Fibroblast of peridontal ligament (primary cell): ENCODE measurements at regions not wholly inside any gene's neighbourhood (a gene's known extent, or its start where the extent isn't known, plus 50 kb on each side); places are given as distances from the start of the nearest gene placed in this dataset.
"Not testable (repeated sequence)": the region's sequence is repeated elsewhere in the genome, so short reads cannot be mapped to it uniquely, and the experiment has no call there.

ENCODE experiments used
- DNase-seq: peaks from one replicate; pipeline ENCODE4 v3.0.0-alpha.2; 2010; ENCODE audit errors: extremely low read depth

DNA sequence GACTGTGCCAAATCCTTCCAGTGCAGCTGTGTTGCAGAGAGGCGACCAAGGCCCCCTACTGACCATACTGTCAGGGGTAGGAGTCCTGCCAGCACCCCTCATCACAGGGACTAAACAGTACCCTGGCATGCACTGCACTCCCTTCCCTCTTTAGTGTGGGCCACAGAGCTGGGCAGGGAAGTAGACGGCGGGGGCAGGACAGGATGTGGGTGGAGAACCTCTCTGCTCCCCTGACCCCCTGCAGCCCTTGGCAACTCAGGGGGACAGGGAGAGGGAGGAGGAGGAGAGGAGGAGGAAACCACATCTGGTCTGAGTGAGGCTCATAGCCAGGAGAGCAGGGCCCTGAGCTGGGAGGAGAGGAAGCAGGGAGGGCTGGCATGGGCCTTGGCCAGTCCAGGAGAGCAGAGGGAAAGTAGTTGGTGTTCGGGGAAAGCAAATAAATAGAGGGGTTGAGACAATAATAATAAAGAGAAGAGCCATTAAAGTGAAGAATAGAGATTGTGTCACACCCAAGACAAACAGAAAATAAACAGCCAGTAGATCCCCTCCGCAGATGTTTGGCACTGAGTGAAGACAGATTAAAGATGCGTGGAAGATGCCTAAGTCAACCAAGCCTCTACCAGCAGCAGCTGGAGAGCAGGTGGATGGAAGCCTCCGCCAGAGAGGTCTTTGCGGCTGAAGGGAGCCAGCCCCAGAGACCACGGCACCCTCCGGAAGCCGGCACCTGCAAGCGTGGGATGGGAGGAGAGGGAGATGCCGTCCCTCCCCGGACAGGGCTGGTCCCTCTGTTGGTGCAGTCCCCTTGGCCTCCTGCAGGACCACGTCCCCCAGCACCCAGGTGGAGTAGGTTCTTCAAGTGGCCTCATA, 61.5 kb downstream of the RPUSD4 start:
- no peak for DNase-seq

DNA sequence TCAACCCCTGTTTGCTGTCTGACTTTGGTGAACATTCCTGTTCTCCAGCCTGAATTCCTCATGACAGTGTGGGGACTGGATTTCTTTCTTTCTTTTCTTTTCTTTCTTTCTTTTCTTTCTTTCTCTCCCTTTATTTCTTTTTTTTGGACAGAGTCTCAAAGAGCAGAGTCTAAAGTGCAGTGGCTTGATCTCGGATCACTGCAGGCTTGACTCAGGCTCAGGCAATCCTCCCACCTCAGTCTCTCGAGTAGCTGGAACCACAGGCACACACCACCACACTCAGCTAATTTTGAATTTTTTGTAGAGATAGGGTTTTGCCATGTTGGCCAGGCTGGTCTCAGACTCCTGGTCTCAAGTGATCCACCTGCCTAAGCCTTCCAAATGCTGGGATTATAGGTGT, 63.1 kb downstream of the RPUSD4 start:
- DNase-seq: no peak

DNA sequence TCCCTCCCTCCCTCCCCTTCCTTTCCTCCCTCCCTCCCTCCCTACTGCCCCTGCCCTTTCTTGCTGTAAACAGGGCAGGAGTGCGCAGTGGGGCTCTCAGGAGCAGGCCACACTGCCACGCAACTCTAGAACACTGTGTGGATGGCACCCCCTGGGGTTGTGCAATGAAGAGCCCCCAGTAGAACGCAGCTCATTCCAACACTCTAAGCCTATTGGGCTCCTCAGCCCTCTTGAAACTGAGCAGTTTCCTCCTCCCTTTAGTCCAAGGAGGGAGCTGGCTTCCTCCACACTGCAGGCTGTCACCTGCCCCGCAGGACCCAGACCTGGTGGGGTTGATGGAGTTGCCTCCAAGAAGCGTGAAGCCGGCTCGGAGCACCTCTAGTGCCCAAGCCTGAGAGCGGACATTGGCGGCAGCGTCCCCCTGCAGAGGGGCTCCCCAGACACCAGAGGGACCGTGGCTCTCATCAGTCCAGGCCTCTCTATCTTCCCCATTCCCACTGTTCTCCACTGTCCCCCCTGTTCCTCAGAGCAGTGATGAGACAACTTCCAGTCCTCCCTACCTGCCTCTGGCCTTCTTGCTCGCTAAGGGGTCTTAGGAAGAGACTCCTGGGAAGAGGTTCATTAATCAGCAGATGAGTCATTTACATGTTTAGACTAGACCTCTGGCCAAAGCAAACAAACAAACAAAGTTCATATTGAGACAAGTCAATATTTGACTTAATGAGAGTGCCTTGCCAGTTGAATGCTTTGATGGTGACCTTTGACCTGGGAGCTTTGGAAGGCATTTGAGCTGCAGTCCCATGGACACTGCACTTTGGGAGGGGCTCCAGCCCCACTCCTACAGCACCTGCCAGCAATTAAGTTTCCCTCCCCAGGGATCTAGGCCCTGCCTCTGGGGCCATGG, 64.0 kb downstream of the RPUSD4 start:
- no peak for DNase-seq

DNA sequence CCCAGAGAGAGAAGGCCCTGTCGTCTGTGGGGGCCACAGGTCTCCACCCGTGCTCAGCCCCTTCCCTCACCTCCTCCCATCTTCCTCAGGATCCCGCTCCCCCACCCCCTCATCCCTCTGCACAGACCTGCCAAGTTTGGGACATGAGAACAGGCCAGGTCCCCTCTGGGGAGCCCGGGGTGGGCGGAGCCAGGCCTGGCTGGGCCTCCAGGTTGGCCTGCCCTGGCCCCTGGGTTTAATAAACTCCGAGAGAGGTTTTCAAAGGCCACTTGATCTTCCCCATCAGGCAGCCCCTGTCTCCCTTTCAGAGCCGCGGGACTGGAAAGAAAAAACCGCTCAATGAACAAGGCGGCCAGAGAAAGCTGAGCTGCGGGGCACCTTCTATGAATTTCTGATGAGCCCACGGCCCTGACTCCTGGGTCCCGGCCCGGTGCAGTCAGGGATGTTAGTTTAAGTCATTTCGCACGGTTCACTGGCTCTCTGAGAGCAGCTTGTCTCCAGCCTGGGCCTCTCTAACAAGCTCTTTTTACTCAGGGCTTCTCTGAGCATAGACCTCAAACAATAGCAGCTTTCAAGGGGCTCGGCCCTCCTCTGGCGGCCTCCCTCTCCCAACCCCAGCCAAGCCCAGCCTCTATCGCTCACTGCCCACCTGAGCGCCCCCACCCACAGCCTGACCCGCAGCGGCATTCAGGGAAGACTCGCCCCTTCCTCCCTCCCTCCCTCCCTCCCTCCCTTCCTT, 64.8 kb downstream of the RPUSD4 start:
- DNase-seq: no peak

DNA sequence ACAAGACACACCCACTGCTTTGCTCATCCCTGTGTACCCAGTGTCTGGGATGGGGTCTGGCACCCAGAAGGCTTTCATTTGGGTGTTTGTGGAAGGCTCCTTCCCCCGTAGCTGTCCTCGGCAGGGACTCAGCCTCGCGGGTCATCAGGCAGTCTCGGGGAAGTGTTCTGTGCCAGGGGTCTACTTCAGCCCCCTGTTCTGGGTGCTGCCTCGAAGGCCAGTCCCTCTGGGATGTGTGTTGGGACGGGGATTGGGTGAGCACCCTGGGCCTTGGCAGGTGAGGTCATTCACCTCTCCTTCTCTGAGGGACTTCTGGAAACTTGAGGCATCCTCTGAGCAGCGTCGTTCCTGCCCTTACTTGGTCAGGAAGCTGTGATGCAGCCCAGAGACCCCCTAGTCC, 65.5 kb downstream of the RPUSD4 start:
- DNase-seq: no peak

DNA sequence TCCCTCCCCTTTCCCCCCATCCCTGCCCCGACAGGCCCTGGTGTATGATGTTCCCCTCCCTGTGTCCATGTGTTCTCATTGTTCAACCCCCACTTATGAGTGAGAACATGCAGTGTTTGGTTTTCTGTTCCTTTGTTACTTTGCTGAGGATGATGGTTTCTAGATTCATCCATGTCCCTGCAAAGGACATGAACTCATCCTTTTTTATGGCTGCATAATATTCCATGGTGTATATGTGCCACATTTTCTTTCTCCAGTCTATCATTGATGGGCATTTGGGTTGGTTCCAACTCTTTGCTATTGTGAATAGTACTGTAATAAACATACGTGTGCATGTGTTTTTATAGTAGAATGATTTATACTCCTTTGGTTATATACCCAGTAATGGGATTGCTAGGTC, 68.0 kb downstream of the RPUSD4 start:
- not testable (repeated sequence) for DNase-seq

DNA sequence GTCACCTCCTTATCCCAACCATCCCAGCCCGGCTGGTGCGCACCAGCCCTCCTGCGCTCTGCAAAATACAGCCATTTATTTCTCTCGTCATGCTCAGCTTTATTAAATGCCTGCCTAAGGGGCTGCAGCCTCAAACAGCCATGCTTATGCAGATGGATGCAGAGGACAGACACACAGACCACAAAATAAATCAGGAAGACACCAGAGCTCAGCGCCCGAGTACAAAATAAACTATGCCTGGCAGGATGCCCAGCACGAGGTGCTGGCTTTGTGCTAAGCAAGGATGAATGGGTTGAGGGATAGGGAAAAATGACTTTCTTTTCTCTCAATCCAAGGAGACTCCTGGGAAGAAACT, 70.5 kb downstream of the RPUSD4 start:
- DNase-seq: peak; percentile 46

DNA sequence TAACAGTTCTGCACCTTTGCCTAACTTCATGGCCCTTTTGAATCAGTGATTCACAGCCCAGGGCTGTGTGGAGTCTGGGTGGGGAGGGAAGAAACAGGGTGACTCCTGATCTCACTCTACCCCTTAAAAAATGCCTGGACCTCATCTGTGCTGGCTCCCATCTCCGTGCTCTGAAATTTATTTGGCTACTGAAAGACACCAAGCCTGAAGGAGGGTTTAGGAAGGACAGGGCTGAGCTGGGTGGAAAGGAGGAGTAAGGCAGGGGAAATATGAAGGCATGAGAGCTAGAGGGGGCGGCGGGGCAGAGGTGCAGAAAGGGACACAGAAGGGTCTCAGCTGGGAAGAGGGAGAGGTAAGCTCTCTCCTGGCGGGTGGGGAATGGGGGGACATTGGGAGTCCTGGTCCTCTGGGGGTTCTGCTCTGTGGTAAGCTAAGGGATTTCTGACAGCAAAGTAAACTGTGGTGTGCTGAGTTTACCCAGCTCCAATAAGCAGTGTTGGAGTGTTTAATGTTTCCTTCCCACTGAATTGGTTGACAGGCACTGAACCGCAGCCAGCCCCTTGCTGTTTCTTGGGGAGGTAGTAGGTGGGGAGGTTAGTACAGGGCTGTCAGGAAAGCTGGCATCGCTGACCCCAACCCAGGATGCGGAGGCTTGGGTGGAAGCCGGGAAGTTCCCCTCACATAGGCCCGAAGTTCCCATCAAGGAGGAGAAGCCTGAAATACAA, 71.1 kb downstream of the RPUSD4 start:
- no peak for DNase-seq

DNA sequence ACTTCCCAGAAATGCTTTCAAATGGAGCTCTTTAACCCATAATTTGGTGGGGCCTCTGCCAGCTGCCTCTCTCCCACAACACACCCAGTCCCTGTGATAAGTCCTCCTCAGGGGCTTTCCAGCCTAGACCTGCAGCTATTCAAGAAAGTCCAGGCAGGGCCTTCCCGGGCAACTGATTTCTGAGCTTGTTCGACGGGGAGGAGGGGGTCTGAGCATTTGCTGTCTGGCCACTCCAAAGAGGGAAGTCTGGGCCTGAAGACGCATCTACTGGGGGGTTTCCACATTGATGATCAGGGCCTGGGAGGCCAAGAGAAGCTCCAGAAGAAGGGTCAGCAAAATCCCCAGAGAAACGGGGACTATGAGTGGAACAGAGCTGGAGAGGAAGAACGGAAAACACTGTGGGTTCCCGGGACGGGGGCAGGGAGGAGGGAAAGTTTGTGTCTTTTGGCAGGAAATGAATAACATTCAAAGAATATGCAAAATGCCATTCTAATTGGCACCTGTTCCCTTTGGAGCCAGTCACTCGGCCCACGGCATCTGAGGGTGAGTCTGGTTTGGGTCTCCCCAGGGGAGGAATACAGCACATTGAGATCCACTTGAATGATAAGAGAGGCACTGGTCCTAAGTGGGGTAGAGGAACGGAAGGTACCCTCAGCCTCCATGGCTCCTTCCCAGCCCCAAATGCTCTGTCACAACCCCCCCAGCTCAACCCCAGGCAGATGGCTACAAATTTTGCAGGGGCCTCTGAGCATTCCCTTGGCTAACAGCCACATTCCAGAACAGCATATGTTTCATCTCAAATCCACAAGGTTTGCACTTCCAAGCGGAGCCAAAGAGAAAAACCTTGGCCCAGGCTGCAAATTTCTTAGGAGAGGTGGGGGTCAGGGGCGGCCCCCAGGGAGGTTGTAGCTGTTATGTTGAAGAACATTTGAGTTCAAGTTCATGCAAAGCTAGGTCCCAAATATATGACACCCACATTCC, 72.0 kb downstream of the RPUSD4 start:
- peak; percentile 41 for DNase-seq

DNA sequence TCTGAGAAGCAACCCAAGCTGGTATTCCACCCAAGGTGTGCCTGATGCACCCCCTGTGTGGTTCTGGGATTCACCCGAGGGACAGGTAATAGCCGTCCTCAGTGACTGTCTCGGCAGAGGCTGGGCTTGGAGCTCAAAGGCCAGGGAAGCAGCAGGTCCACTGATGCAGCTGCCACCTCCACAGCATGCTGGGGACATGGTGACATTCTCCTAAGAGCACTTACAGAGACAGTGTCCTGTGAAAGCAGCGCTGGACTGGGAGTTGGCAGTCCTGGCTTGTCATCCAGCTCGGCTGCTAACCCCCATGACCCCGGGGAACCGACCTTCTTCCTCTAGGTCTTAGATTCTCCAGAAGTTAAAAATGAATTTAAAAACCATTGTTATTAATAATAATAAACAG, 72.8 kb downstream of the RPUSD4 start:
- no peak for DNase-seq

DNA sequence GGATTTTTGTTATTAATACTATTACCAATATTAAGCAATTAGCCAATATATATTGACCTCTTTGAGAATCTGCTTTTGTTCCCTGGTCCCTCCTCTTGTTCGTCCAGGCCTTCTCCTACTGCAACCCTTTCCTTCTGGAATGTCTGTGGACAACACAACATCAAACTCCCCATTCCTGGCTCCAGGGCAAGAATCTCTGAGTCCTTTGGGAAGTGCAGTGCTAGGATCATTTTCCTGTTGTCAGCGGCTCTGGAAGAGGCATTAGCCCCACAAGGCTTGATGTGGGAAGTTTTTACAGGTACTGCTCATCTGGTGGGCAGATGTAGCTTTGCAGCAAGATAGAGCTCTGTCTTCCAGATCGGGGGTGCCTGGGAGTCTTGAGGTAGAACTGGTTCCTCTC, 74.3 kb downstream of the RPUSD4 start:
- no peak for DNase-seq

DNA sequence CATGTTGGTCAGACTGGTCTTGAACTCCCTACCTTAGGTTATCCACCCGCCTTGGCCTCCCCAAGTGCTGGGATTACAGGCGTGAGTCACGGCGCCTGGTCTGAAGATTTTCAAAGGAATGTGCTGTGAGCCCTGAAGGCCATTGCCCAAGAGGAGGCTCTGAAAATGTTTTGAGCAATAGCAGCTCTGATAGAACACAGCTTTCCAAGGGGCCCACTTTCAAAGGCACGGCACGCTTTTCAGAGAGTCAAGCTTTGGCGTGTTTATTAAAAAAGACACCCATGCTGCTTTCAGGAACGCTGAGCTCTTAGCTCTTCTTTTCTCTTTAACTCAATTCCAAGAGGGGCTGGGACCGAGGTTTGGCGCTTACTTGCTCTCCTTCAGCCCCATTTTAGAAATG, 73.8 kb upstream of the CDON start:
- DNase-seq: no peak

DNA sequence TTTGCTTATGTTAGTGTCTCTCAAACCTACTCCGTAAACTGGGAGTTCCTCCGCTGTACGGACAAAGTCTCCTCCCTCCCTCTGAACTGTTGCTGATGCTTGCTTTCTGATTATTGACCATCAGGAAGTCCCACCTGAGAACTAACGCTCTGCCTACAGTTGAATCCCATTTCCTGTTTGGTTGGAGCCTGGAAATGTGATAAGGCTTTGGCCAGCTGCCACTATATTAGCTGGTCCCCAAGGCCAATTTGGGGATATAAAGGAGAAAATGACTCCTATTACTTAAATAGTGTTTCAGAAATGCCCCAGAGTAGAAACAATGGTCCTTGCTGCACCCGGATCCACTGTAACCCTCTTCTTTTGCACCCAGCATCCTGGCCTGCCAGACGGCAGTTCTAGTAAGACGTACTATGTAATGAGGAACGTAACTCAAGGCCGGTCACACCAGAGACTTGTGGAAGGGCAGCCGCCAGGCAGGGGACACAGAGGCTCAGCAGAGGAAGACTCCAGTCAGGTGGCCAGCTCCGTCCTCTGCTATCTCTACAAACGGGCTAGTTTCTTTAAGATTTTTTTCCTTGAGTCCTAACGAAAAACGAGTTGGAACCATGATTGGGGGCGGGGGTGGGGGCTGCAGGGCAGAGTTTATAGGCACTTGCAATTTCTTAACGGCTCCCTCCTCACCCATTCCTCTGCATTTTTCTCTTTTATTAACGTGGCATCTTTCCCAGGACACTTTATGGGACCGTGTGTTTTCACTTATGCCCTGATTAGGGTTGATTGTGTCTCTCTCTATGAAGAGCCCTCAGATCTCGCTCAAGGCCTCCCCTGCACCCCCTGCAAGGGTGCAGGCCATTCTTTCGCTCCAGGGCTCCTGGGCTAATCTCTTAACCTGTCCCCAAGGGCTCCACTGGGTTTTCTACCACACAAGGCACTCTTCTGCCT, 72.8 kb upstream of the CDON start:
- peak; percentile 45 for DNase-seq

DNA sequence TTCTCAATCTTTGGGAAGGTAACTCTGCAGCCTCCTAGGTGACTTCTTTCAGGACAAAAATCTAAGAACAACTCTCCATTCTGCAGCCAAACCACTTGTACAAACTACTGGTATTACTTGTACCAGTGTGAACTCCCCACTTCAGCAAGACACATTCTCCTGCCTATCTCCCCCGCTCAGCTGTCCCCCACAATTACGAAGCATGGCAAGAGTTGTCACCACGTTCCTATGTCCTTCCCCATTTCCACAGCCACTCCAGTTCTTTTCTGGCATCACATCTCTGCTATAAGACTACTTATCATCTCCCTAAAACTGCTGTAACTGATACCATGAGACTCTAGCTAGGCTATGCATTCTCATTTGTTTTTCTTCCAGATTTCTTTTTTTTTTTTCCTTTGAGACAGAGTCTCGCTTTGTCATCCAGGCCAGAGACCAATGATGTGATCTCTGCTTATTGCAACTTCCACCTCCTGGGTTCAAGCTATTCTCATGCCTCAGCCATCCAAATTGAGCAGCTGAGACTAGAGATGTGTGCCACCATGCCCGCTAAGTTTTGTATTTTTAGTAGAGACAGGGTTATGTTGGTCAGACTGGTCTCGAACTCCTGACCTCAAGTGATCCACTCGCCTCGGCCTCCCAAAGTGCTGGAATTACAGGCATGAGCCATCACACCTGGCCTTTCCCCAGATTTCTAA, 71.9 kb upstream of the CDON start:
- no peak for DNase-seq

DNA sequence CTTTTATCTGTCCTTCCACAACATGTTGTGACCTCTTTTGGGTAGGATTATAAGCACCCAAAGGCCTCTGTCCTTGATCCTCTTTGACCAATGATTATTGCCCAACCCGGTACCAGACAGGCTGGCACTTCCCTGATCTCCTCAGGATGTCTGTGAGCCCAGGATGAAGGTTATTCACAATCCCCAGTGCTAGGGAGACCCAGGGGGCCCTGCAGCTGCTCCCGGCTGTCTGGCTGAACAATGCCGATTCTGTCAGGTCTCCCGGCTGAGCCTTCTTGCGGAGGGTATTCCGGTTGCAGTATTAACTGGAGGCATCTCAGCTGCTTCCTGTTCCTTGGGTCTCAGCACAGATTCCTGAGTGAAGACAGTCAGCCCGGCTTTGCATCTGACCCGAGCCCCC, 71.2 kb upstream of the CDON start:
- DNase-seq: no peak

DNA sequence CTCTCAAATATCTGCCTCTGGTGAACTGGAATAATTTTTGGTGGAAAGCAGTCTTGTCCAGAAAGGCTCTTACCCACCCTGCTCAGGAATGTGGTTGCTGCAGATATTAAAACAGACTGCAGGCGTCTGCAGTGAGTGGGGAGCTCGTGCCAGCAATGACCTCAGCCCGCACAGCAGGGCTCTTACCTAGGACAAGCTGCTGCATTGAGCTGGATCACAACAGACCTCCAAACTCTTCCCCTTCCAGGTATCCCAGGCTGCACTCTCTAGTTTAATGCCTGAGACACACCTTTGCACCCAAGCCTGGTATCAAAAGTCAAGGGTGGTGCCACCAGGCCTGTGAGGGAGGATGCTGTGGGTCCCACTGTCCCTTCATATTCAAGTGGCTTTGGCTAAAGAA, 69.7 kb upstream of the CDON start:
- no peak for DNase-seq

DNA sequence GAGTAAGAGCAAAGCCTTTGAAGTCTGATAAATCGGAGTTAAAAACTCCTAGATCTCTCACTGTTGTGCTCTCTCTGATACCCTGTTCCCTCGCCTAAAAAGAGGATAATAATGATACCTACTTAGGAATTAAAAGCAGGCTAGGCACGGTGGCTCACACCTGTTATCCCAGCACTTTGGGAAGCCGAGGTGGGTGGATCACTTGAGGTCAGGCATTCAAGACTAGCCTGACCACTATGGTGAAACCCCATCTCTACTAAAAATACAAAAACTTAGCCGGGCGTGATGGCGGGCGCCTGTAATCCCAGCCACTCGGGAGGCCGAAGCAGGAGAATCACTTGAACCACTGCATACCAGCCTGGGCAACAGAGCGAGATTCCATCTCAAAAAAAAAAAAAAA, 68.1 kb upstream of the CDON start:
- DNase-seq: not testable (repeated sequence)
